HG02678 (cell line): ENCODE measurements at regions not wholly inside any gene's neighbourhood (a gene's known extent, or its start where the extent isn't known, plus 50 kb on each side); places are given as distances from the start of the nearest gene placed in this dataset.

Experiments used
- ATAC-seq: cut with Tn5 transposase; IDR thresholded peaks from one replicate; pipeline ENCODE4 v1.9.1; 2021; ENCODE audit warnings: mild to moderate bottlenecking, moderate library complexity; ENCODE audit not compliant: unreplicated experiment

DNA sequence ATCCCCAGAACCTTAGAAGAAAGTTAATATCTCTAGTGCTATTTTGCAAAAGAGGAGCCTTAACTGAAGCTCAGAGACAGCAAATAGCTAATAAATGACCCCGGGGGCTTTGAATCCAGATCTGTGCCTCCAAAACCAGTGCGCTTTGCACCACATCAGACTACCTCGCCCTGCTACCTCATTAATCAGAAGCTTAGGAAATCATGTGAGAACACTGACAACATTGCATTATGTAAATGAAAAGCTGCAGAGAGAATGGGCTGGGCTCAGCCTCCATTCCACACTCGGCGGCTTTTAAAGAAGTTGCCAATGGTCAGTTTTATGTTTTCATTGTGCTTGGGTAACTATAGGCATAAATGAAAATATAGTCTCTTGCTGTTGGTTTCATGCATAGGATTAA lies 54.0 kb upstream of the STMND1 start:
- no peak for ATAC-seq

DNA sequence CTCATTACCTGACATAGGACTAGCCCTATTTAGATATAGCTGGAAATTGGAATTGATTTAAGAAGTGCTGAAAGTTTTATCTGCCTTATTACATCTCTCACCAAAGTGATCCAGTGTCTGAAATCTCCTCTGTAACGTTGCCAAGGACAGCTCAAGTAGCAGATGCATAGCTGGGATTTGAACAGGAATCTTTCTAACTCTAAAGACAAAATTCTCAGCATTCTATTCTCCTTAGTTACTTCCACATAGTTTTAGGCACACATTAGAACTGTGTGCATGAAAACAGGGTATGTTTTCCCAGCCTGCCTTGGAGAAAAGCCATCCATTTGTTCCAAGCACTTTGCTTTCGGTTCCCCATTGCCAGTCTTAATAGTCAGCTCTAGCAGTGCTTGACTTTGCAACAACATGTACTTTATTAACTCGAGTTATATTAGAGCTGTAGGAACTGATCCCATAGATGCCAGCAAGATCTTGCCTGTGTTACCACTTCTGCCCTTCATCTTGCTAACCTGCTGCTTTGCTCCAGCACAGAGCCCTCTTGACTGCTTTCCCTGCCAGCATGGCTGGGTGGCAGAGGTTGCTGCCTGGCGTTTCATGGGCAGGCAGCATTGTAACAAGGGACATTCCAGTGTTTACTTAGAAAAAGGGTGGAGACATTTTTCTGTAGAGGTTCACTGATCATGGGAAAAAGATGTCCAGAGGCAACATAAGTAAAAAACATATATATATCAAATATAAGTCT lies 56.1 kb upstream of the STMND1 start:
- no peak for ATAC-seq

DNA sequence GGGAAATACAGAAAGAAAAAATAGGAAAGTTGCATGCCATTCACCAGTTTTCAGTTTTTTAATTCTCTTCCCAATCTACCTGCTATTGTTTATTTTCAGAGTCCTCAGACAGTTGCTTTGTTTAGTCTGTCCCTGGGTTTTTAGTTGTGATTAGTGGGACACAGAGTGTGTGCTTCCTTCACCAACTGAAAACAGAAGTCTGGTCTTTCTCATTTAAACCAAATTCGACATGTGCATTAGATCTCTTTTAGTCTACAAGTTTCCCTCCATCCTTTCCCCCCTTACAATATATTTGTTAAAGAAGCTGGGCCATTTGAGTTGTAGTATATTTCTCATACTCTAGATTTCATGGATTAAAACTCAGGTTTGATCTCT lies 58.7 kb upstream of the STMND1 start:
- no peak for ATAC-seq

DNA sequence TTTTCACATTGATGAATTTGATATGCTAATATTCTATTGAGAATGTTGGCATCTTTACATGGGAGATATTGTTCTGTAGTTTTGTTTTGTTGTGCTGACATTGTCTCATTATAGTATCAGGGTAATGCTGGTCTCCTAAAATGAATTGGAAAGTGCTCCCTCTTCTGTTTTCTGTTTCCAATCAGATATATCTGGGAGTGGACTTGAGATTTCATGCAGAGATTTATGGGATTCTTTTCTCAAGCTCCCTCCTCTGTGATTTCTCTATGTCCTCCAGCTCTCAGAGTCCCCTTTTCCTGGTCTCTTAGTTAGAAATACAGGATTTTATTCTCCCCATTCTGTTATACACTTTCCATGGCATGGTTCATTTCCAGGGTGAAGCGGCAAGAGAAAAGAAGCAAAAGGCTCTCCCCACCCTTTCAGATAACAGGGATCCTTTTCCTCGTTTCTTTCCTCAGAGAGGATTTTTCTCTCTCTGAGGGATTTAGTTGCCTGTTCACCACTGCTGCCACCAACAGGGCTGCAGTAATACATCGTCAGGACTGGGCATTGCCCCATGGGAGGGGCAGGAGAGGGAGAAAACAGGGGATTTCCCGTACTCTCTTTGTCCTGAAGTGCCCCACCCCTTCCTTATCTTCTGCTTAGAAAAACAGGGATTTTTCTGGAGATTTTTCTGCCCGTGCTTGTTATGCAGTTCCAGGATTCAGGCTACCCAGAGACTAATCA lies 59.3 kb upstream of the STMND1 start:
- ATAC-seq: no peak

DNA sequence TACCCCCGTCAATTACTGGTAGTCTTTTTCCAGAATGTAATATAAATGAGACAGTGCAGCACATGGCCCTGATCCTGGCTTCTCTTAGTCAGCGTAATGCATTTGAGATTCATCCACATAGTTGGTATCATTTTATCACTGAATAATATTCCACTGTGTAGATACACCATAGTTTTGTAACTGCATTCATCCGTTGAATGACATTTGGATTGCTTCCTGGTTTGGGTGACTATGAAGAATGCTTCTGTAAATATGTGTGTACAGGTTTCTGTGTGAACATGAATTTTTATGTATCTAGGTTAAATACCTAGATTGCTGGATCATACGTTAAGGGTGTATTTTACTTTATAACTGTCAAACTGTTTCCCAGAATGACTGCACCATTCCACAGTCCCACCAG lies 62.6 kb upstream of the STMND1 start:
- no peak for ATAC-seq

DNA sequence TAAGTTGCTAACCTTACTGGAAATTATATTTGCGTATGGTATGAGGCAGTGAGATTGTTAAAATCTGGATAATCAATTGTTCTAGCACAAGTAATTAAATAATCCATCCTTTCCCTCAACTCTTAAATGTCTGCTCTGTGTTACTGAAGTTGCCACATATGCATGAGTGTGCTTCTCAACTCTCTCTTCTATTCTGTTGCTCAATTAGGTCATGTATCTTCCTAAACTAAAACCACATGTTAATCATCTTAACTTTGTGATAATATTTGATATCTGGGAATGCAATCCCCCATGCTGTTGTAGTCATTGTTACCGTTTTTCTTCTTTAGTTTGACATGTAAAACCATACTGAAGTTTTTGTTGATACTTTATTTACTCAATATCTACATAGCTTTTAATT lies 63.5 kb upstream of the STMND1 start:
- no peak for ATAC-seq

DNA sequence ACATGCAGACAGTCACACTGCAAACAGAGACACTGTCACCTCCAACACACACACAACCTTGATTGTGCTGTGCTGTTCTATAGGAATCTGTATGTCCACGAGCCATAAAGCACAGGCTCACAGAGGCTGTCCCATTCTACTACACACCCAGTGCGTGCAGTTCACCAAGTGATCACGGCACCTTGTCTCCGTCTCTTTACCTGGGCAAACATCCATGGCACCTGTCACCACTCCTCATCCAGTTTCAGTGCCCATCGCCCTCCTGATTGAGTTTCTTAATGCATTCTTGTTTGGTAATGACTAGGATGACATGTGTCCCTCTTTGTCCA lies 65.8 kb upstream of the STMND1 start:
- ATAC-seq: no peak

DNA sequence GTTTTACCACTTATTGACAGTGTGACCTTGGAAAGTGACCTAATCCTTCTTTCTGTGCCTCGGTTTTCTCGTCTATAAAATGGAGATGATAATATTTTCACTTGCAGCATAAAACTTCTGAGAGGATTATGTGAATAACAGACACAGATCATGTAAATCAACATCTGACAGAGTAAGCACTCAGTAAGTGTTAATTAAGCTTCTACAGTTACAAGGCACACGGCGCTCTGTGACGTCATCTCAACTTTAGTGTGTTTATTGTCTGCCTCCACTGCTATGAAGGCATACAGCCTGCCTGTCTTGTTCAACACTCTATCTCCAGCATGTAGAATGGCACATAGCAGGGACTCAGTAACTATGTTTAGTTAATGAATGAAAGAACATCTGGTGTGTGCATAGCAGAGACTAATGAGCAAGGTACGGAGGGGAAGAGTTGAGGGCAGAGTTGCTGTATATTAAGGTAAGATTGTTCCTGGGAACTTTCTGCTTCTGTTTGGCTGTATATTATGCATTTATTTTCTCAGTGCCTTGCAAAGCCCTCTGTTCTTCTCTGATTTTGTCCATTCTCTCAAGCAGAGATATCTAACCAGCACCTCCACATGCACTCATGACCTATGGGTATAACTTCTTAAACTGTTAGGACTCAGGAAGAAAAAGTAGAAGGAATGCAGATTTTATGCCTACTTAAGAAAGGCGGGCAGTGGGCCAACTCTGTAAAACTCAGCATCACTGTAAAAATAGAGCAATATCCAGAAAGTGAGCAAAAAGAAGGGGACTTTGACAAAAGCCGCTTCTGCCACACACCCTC lies 66.4 kb upstream of the STMND1 start:
- ATAC-seq: no peak

DNA sequence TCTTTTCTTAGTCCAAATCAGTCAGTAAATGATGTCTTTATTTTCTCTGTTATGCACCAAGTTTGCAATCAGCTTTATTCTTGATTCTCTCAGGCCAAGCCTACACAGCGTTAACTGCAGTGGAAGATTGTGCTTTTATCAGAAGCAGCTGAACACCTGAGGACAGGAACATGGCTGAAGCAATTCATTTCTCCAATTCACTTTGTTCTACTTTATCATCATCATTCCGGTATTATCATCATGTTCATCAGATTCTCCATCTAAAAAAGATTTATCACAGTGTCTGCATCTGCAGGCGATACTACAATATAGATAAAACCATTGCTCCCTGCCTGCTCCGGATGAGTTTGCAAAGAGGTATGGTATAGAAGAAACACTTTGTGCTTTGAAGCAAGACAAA lies 68.1 kb upstream of the STMND1 start:
- no peak for ATAC-seq

DNA sequence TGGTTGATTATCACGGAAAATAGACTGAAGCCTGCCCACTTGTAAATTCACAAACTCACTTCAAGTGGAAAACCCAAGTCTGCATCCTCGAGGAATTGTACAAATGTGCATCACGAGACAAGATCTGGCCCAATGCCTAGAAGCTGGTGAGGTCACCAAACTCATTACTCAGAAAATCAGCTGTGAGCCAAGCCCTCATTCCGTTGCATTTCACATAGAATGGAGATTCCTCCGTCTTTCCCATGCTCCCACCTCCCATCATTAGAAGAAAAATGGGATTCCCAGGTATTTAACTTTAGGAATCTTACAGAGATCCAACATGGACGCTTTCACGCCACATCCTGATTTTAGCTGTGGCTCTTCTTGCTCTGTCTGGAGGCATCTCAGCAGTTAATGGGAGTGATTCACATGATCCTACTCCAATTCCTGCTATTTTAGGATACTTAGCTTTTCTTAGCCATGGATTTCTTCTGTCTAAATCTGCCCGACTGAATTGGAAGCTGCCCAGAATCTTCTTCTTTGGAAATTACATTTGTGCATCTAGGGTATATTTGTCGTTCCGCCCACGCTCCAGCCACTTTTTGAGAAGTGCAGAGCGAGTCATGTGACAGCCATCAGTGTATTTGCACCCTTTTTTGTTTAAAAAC lies 68.7 kb upstream of the STMND1 start:
- no peak for ATAC-seq

DNA sequence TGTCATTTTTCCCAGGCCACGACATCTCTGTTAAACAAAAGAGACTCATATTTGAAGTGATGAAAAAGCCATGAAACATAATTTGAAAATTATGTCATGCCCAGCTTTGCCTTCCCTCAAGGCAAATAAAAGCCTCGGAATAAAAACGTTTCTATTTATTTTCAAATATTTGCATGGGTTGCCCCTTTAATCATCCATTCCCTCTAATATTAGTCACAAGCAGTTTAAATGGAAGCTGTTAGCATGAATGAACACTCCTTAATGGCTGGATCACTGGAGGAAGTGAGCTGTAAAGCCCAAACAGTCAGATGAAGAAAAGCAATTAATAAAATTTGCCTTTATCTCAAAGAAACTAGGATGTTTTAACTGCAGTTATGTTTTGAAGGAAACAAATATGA lies 69.3 kb upstream of the STMND1 start:
- no peak for ATAC-seq

DNA sequence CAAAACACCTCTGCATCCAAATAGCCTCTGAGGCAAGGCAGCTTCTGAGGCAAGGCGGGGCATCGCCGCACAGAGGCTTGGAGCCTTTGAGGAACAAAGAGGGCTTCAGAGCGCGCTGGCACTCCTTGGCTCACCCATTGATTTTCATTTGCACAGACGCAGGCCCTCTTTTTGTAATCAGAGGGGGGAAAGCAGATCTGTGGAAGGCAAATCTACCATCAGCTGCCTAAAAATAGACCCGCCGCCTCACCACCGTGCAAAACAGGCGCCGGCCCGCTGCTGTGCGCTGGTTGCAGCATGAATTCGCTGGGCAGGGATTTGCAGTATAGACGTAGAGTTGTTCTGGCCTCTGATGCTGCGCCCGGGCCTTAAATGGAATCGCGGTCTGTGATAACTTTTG lies 69.9 kb upstream of the STMND1 start:
- ATAC-seq: no peak

DNA sequence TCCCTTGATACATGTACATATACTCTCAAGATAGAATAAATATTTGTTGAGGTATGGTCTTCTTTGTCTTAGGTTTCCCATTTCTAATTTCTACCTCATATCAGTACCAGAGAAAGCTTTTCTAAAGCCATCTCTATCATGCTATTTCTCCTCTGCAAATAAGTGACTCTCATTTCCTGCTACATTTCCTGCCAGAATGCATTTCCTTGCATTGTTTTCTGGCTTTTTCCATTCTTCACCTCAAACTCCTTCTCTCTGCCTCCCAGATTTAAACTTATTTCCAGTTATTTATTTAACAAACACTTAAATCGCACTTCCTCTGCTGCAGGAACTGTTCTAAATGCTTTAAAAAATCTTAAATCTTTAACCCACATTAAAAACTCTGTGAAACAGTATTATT lies 74.4 kb upstream of the STMND1 start:
- no peak for ATAC-seq

DNA sequence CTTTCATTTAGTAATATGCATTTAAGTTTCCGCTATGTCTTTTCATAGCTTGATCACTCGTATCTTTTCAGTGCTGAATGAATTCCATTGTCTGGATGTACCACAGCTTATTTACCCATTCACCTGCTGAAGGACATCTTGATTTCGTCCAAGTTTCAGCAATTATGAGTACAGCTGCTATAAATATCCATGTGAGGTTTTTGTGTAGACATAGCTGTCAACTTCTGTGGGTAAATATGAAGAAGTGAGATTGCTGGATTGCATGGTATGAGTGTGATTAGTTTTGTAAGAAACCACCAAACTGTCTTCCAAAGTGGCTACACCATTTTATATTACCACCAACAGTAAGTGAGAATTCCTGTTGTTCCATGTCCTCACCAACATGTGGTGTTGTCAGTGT lies 79.2 kb upstream of the STMND1 start:
- no peak for ATAC-seq

DNA sequence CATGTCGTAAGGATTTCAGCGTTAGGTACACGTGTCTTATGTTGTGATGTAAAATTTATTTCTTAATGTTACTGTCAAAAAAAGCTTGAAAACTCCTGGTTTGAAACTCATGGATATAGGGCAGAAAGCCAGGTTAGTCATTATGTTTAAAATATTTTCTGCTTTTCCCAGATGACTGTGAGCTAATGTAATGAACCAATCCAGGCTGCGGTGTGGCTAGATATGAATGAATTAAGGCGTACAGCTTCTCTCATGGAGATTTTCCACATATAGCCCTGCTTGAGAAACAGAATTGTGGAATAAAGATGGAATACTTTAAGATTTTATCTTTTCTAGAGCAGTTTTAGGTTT lies 80.3 kb upstream of the STMND1 start:
- no peak for ATAC-seq

DNA sequence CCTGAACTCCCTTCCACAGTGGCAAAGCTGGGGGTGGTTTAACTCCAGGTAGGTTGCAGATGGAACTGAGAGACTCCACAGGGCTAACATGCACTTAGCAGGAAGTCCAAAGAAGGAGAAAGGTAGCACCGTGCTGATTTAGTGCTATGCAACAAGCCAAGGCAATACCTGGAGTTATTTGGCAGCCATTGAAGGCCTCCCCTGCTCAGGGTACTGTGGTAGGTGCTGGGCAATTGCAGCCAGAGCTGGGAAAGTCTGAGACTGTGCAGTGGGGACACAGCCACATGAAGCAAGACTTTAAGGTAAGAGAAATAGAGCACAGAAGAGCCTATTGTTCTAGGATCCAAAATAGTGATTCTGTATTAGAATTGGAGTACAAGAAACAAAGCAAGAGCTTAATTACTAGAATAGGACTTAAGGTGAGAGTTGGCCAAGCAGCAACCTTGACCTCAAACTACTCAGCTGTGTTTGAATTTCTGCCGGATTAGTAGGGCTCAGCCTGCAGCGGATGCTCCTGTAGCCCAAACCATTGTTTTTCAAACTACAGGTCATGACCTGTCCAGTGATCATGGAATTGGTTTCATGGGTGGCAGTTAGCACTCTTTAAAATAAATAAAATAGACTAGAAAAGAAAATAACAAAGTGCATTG lies 80.8 kb upstream of the STMND1 start:
- no peak for ATAC-seq

DNA sequence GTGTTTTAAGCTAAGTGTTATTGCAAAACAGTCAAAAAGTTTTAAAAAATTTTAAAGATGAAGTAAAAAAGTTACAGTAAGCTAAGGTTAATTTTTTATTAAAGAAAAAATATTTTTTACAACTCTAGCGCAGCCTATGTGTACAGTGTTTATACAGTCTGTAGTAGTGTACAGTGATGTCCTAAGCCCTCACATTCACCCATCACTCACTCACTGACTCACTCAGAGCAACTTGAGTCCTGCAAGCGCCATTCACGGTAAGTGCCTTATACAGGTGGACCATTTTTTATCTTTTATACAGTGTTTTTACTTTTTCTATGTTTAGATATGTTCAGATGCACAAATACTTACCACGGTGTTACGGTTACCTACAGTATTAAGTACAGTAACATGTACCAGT lies 83.4 kb upstream of the STMND1 start:
- ATAC-seq: no peak

DNA sequence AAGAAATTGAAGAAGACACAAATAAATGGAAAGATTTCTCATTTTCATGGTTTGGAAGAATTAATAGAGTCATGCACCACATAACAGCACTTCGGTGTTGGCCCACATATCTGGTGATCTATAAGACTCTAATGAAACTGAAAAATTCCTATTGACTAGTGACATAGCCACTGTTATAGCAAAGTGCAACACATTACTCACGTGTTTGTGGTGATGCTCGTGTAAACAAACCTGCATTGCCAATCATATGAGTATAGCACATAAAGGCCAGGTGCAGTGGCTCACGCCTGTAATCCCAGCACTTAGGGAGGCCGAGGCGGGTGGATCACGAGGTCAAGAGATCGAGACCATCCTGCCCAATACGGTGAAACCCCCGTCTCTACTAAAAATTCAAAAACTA lies 84.4 kb upstream of the STMND1 start:
- no peak for ATAC-seq

DNA sequence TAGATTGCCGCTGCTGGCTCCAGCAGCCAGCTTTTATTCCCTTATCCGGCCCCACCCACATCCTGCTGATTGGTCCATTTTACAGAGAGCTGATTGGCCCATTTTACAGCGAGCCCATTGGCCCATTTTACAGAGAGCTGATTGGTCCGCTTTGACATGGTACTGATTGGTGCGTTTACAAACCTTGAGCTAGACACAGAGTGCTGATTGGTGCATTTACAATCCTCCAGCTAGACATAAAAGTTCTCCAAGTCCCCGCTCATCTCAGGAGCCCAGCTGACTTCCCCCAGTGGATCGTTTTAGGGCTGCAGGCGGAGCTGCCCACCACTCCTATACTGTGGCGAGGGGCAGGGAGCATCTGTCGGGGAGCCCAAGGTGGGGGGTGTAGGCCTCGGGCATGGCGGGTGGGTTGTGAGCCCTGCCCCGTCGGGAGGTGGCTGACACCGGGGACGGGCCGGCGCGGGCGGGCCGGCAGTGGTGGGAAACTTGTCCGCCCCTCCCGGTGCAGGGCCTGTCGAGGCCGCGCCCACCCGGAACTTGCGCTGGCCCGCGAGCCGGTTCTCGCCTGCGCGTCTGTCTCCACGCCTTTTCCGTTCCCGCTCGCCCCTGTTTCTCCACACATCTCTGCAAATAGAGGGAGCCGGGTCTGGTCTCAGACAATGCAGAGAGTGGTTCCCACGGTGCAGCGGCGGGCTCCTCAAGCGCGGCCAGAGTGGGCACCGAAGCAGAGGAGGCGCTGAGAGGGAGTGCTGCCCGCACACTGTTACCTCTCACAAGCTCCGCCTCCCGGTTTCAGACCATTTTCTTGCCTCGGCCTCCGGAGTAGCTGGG lies 86.1 kb upstream of the STMND1 start:
- no peak for ATAC-seq

DNA sequence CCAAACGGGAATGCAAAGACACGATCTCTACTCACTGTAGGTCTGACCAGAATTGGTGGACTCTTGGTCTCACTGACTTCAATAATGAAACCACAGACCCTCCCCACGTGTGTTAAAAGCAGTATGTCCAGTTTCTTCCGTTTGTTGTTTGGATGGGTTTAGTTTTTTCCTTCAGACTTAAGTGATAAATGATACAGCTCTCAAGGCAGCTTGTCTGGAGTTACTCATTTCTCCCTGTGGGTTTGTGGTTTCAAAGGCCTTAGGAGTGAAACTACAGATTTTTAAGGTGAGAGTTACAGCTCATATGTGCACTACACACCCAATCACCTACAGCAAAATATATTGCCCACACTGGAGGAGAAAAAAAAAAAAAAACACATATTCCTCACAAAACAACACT lies 86.7 kb upstream of the STMND1 start:
- peak; percentile 93 for ATAC-seq
